Prostate gland (tissue), 2 donors: ENCODE measurements at regions not wholly inside any gene's neighbourhood (a gene's known extent, or its start where the extent isn't known, plus 50 kb on each side); places are given as distances from the start of the nearest gene placed in this dataset.

ENCODE experiments used
- POLR2A ChIP-seq: fragments of 450-650 bp; IDR thresholded peaks from one replicate; pipeline ENCODE4 v1.6.1; 2016; ENCODE audit warnings: antibody characterized with exemption, mild to moderate bottlenecking
- POLR2AphosphoS5 ChIP-seq: sonication (generic); formaldehyde crosslinking; IDR thresholded peaks from one replicate; pipeline ENCODE4 v1.6.1; 2017; ENCODE audit warnings: antibody characterized with exemption
- TF ChIP-seq, protein P1 (sequence below), 4 experiments: fragments of 200-600 bp in 2 of 4; fragments of 450-650 bp in 2 of 4; sonication (generic) in 2 of 4; IDR thresholded peaks; 1 replicate in 3 of 4; 2 replicates in 1 of 4; pipeline ENCODE4 v1.5.1; 2016 to 2019; ENCODE audit warnings: antibody characterized with exemption in 4 of 4, mild to moderate bottlenecking in 2 of 4, moderate library complexity in 2 of 4

DNA sequence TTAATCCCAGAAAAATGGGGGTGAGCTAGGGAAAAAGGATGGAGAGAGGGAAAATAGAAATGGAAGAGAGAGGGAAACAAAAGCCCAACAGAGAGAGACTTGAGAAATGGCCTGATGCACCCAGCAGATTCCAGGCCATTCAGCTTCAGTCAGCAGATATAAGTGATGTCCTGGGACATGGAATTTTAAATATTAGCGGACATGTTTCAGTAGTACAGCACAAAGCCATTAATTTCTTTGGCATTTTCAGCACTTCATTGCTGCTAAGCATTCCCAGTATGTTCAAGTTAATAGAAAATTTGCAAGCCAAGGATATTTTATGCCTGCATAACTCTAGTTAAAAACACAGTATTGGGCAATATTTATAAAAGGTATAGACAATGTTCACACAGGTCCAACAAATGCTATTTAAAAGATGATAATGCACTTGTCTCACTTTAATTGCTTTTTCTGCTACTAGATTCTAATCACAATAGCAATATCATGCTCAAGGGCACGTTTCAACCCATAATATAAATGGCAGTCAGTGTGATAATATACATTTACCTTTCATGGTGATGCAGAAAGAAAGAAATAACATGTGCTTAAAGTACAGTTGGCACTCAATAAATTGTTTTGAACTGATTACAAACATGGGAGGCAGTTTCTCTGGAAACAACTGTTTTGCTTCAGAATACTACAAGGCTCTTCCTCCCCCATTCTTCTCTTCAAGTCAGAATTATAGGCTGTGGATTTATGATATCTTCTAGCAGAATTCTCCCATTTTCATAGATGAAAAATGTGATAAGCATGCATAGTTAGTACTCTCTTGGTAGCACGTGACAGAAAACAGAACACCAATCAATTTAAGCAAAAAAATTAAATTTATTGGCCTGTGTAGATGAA is 108.1 kb upstream of the MAGI3 start:
- TF ChIP-seq POLR2AphosphoS5 (no peak), POLR2A (no peak)
- TF ChIP-seq, protein P1, sequence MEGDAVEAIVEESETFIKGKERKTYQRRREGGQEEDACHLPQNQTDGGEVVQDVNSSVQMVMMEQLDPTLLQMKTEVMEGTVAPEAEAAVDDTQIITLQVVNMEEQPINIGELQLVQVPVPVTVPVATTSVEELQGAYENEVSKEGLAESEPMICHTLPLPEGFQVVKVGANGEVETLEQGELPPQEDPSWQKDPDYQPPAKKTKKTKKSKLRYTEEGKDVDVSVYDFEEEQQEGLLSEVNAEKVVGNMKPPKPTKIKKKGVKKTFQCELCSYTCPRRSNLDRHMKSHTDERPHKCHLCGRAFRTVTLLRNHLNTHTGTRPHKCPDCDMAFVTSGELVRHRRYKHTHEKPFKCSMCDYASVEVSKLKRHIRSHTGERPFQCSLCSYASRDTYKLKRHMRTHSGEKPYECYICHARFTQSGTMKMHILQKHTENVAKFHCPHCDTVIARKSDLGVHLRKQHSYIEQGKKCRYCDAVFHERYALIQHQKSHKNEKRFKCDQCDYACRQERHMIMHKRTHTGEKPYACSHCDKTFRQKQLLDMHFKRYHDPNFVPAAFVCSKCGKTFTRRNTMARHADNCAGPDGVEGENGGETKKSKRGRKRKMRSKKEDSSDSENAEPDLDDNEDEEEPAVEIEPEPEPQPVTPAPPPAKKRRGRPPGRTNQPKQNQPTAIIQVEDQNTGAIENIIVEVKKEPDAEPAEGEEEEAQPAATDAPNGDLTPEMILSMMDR (IDR thresholded peaks at IDR 0.05): no peak
